IMR-90 (cell line): ENCODE measurements at regions not wholly inside any gene's neighbourhood (a gene's known extent, or its start where the extent isn't known, plus 50 kb on each side); places are given as distances from the start of the nearest gene placed in this dataset.

Experiments used
- ATAC-seq: fragments of 200-7000 bp; cut with Tn5 transposase; 2 replicates; pipeline ENCODE4 v1.9.1; 2020; ENCODE audit warnings: low read depth, mild to moderate bottlenecking, moderate library complexity
- BruUV-seq: library from RNA; stranded (reverse); fragments of 400-500 nt; replicated peaks from 2 replicates; lab custom pipeline; 2021; lab: Mats Ljungman, UMichigan
- CTCF ChIA-PET: fragments of 300-600 bp; formaldehyde crosslinking; extraction: SDS; loops from one replicate; lab custom pipeline; 2021; ENCODE audit warnings: antibody characterized with exemption; lab: Yijun Ruan, JAX
- POLR2A ChIA-PET: fragments of 300-600 bp; sonication (Branson Sonifier 250); formaldehyde crosslinking; loops from one replicate; lab custom pipeline; 2022; ENCODE audit warnings: antibody characterized with exemption; ENCODE audit not compliant: unreplicated experiment; lab: Charles Lee
- DNase-seq: peaks from one replicate; pipeline ENCODE4 v3.0.0; 2013
- H2AFZ ChIP-seq: replicated peaks from 2 replicates; pipeline ENCODE3; 2013; ENCODE audit warnings: low read length, mild to moderate bottlenecking; ENCODE audit not compliant: poor library complexity
- H2AK5ac ChIP-seq: 2 replicates; pipeline ENCODE4 v1.6.1; 2013; ENCODE audit warnings: low read depth, low read length, inconsistent platforms
- H2AK9ac ChIP-seq: replicated peaks from 2 replicates; pipeline ENCODE3; 2013; ENCODE audit warnings: mild to moderate bottlenecking, low read depth, low read length, moderate library complexity; ENCODE audit not compliant: poor library complexity
- H2BK120ac ChIP-seq: 2 replicates; pipeline ENCODE4 v1.6.1; 2013; ENCODE audit warnings: low read depth, low read length, inconsistent platforms
- H2BK15ac ChIP-seq: 3 replicates; pipeline ENCODE4 v1.6.1; 2013; ENCODE audit warnings: low read depth, low read length, inconsistent platforms
- H2BK20ac ChIP-seq: 2 replicates; pipeline ENCODE4 v1.6.1; 2013; ENCODE audit warnings: low read depth, mild to moderate bottlenecking, inconsistent platforms, low read length, moderate library complexity
- H2BK5ac ChIP-seq: 2 replicates; pipeline ENCODE4 v1.6.1; 2013; ENCODE audit warnings: mild to moderate bottlenecking, low read depth, low read length, inconsistent platforms; ENCODE audit not compliant: poor library complexity, severe bottlenecking
- H3K14ac ChIP-seq: replicated peaks from 2 replicates; pipeline ENCODE4 v1.6.1; 2013; ENCODE audit warnings: low read depth, low read length, inconsistent platforms
- H3K18ac ChIP-seq: 2 replicates; pipeline ENCODE4 v1.6.1; 2013; ENCODE audit warnings: low read depth, low read length, control low read depth
- H3K23ac ChIP-seq: 2 replicates; pipeline ENCODE4 v1.6.1; 2013; ENCODE audit warnings: low read depth, low read length, inconsistent platforms
- H3K27ac ChIP-seq: 2 replicates; pipeline ENCODE4 v1.5.1; 2013; ENCODE audit warnings: mild to moderate bottlenecking, control low read depth, low read length; ENCODE audit not compliant: insufficient read depth
- H3K27me3 ChIP-seq: 2 replicates; pipeline ENCODE4 v1.6.1; 2013; ENCODE audit warnings: low read length; ENCODE audit not compliant: control insufficient read depth, insufficient read depth
- H3K36me3 ChIP-seq: 2 replicates; pipeline ENCODE4 v1.6.1; 2013; ENCODE audit warnings: low read length, mixed read lengths; ENCODE audit not compliant: control insufficient read depth, insufficient read depth
- H3K4ac ChIP-seq: 2 replicates; pipeline ENCODE4 v1.6.1; 2013; ENCODE audit warnings: low read depth, low read length, inconsistent platforms
- H3K4me1 ChIP-seq: 2 replicates; pipeline ENCODE4 v1.6.1; 2013; ENCODE audit warnings: low read length, mixed read lengths; ENCODE audit not compliant: control insufficient read depth, insufficient read depth
- H3K4me2 ChIP-seq: 2 replicates; pipeline ENCODE4 v1.6.1; 2013; ENCODE audit warnings: low read depth, mild to moderate bottlenecking, control low read depth, low read length, moderate library complexity
- H3K4me3 ChIP-seq: 2 replicates; pipeline ENCODE4 v1.5.1; 2013; ENCODE audit warnings: low read depth, mild to moderate bottlenecking, control low read depth, low read length, moderate library complexity; ENCODE audit not compliant: insufficient read depth
- H3K56ac ChIP-seq: 2 replicates; pipeline ENCODE4 v1.6.1; 2013; ENCODE audit warnings: low read length, inconsistent platforms; ENCODE audit not compliant: insufficient read depth; ENCODE audit errors: extremely low read depth
- H3K79me1 ChIP-seq, 2 experiments: 2 replicates each; pipeline ENCODE4 v1.6.1; 2013; ENCODE audit warnings: low read length in 2 of 2, inconsistent platforms in 1 of 2, low read depth in 1 of 2
- H3K9ac ChIP-seq: 2 replicates; pipeline ENCODE4 v1.6.1; 2013; ENCODE audit warnings: low read depth, low read length, control low read depth
- H3K9me1 ChIP-seq: 2 replicates; pipeline ENCODE4 v1.6.1; 2013; ENCODE audit warnings: low read length, inconsistent platforms; ENCODE audit not compliant: insufficient read depth
- H3K9me3 ChIP-seq: 2 replicates; pipeline ENCODE4 v1.6.1; 2013; ENCODE audit warnings: low read length; ENCODE audit not compliant: control insufficient read depth, insufficient read depth
- H4K20me1 ChIP-seq: 2 replicates; pipeline ENCODE4 v1.6.1; 2013; ENCODE audit warnings: low read length, inconsistent platforms; ENCODE audit not compliant: insufficient read depth
- H4K5ac ChIP-seq: 2 replicates; pipeline ENCODE4 v1.6.1; 2013; ENCODE audit warnings: mild to moderate bottlenecking, low read depth, low read length, control low read depth
- H4K8ac ChIP-seq, 2 experiments: 2 replicates each; pipeline ENCODE4 v1.6.1; 2013; ENCODE audit warnings: low read depth in 2 of 2, low read length in 2 of 2, control low read depth in 1 of 2, inconsistent platforms in 1 of 2
- H4K91ac ChIP-seq: 2 replicates; pipeline ENCODE4 v1.6.1; 2013; ENCODE audit warnings: low read depth, low read length, inconsistent platforms; ENCODE audit not compliant: insufficient read depth
- CEBPB ChIP-seq: IDR thresholded peaks from 2 replicates; pipeline ENCODE4 v1.6.1; 2012; ENCODE audit warnings: low read depth, low read length, improper control_type of control experiment
- ELK1 ChIP-seq: fragments of 150-350 bp; IDR thresholded peaks from 2 replicates; pipeline ENCODE4 v1.6.1; 2016; ENCODE audit warnings: low read depth, mild to moderate bottlenecking, low read length, moderate library complexity, borderline replicate concordance
- MAFK ChIP-seq: IDR thresholded peaks from 2 replicates; pipeline ENCODE4 v1.6.1; 2012; ENCODE audit warnings: low read depth, low read length, improper control_type of control experiment
- MAZ ChIP-seq: IDR thresholded peaks from 2 replicates; pipeline ENCODE4 v1.6.1; 2012; ENCODE audit warnings: low read depth, mild to moderate bottlenecking, low read length, improper control_type of control experiment, moderate library complexity, borderline replicate concordance
- NFE2L2 ChIP-seq: fragments of 150-350 bp; IDR thresholded peaks from 2 replicates; pipeline ENCODE4 v1.6.1; 2016; ENCODE audit warnings: low read depth, mild to moderate bottlenecking, low read length
- POLR2A ChIP-seq: IDR thresholded peaks from 2 replicates; pipeline ENCODE4 v1.6.1; 2012; ENCODE audit warnings: mild to moderate bottlenecking, low read depth, low read length
- RFX5 ChIP-seq: IDR thresholded peaks from 2 replicates; pipeline ENCODE4 v1.8.0; 2012; ENCODE audit warnings: low read depth, mild to moderate bottlenecking, low read length, moderate library complexity
- SMC3 ChIP-seq: fragments of 150-350 bp; IDR thresholded peaks from 2 replicates; pipeline ENCODE4 v1.6.1; 2016; ENCODE audit warnings: low read depth, mild to moderate bottlenecking, antibody characterized with exemption, low read length, moderate library complexity
- WGBS, 2 experiments: methylation state at CpG; one replicate each; pipeline versions ENCODE4 v1.1.5 to v1.1.7; 2013; ENCODE audit warnings: missing lambda C conversion rate in 2 of 2; ENCODE audit not compliant: insufficient read length in 1 of 2; ENCODE audit errors: extremely low coverage in 2 of 2; 5-methylcytosine and 5-hydroxymethylcytosine counted together
- dilution Hi-C: fragments of 300-500 bp; cut with HindIII; formaldehyde crosslinking; loops from one replicate; pipeline ENCODE4 v1.14.3; 2018; ENCODE audit warnings: low sequenced_read_pairs; ENCODE audit not compliant: unreplicated experiment
- in situ Hi-C: fragments of 300-500 bp; cut with MboI; formaldehyde crosslinking; loops from 3 replicates; pipeline ENCODE4 v1.14.3; 2019; ENCODE audit warnings: low sequenced_read_pairs, inconsistent platforms, mixed read lengths
- intact Hi-C: fragments of 100-400 bp; cut with micrococcal nuclease; formaldehyde crosslinking; loops from 2 replicates; pipeline ENCODE4 v1.10.0; 2022
- TF ChIP-seq, protein P1 (sequence below): fragments of 150-350 bp; IDR thresholded peaks from 2 replicates; pipeline ENCODE4 v1.6.1; 2017; ENCODE audit warnings: mild to moderate bottlenecking, antibody characterized with exemption, low read length, low read depth

- Histone ChIP-seq H3K36me3 (no peaks in the 10 kb centered on the region), H2BK5ac (no peak overlapping the region), H3K9ac (no peak overlapping the region), H4K91ac (no peak overlapping the region), H3K9me1 (no peaks in the 10 kb centered on the region), H3K79me1 (no peaks in the 10 kb centered on the region), H4K5ac (no peak overlapping the region), H2AK5ac (no peak overlapping the region), H3K56ac (no peak overlapping the region), H3K4me3 (no peak overlapping the region), H3K4ac (no peak overlapping the region), H2AFZ (no peak overlapping the region), H2BK120ac (no peak overlapping the region), H2BK15ac (no peak overlapping the region), H2AK9ac (no peak overlapping the region), H3K4me2 (no peak overlapping the region), H3K27me3 (no peaks in the 10 kb centered on the region), H3K14ac (no peak overlapping the region), H4K20me1 (no peaks in the 10 kb centered on the region), H3K27ac (no peak overlapping the region), H3K23ac (no peak overlapping the region), H2BK20ac (no peak overlapping the region), H3K4me1 (no peaks in the 10 kb centered on the region), H3K9me3 (peaks cover 17% of the 10 kb centered on the region), H4K8ac (no peak overlapping the region), H3K18ac (no peak overlapping the region)
- no CpG with 5 or more reads among the region's 1 CpG for WGBS, 2 experiments
- CTCF ChIA-PET: no interaction called here
- DNase-seq: no peak
- no TSS peak for BruUV-seq
- ATAC-seq: no peak
- POLR2A ChIA-PET: no interaction called here
- dilution Hi-C loops (no loop called here), in situ Hi-C loops (no loop called here), intact Hi-C loops (no loop called here)
- TF ChIP-seq RFX5: no peak
- TF ChIP-seq, protein P1, sequence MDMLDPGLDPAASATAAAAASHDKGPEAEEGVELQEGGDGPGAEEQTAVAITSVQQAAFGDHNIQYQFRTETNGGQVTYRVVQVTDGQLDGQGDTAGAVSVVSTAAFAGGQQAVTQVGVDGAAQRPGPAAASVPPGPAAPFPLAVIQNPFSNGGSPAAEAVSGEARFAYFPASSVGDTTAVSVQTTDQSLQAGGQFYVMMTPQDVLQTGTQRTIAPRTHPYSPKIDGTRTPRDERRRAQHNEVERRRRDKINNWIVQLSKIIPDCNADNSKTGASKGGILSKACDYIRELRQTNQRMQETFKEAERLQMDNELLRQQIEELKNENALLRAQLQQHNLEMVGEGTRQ: no peak
- no peak for TF ChIP-seq SMC3
- no peak for TF ChIP-seq ELK1
- no peak for TF ChIP-seq MAZ
- TF ChIP-seq CEBPB: no peak
- no peak for TF ChIP-seq MAFK
- no peak for TF ChIP-seq POLR2A
- no peak for TF ChIP-seq NFE2L2
These were observed 961.9 kb downstream of the TMEM121 start for GRCh38 chr14:106488291-106488690.
